SK-N-SH treated with all-trans-retinoic acid at 6 μM for 48 hours (cell line): ENCODE measurements at regions not wholly inside any gene's neighbourhood (a gene's known extent, or its start where the extent isn't known, plus 50 kb on each side); places are given as distances from the start of the nearest gene placed in this dataset.

ENCODE experiments used
- ATAC-seq: fragments of 200-7000 bp; cut with Tn5 transposase; 3 replicates; pipeline ENCODE4 v1.9.1; 2020; ENCODE audit warnings: mild to moderate bottlenecking, moderate library complexity
- ARNTL ChIP-seq: fragments of 450-650 bp; formaldehyde crosslinking; IDR thresholded peaks from 2 replicates; pipeline ENCODE4 v1.5.0; 2020; ENCODE audit warnings: low read depth, mild to moderate bottlenecking, moderate library complexity, borderline replicate concordance
- BACH2 ChIP-seq: fragments of 250-450 bp; sonication (Bioruptor Pico); IDR thresholded peaks from 2 replicates; pipeline ENCODE4 v1.9.0; 2021; ENCODE audit warnings: mild to moderate bottlenecking, borderline replicate concordance
- CSDC2 ChIP-seq: fragments of 250-450 bp; sonication (Bioruptor Pico); IDR thresholded peaks from 2 replicates; pipeline ENCODE4 v1.5.0; 2020; ENCODE audit warnings: mild to moderate bottlenecking, moderate library complexity
- ESRRG ChIP-seq: fragments of 250-450 bp; sonication (Bioruptor Pico); IDR thresholded peaks from 2 replicates; pipeline ENCODE4 v1.6.1; 2021; ENCODE audit warnings: mild to moderate bottlenecking
- GLIS3 ChIP-seq: fragments of 250-450 bp; sonication (Bioruptor Pico); IDR thresholded peaks from 2 replicates; pipeline ENCODE4 v1.5.0; 2020; ENCODE audit warnings: mild to moderate bottlenecking, moderate library complexity
- OSR1 ChIP-seq: fragments of 250-450 bp; sonication (Bioruptor Pico); IDR thresholded peaks from 2 replicates; pipeline ENCODE4 v1.8.0; 2022; ENCODE audit warnings: moderate library complexity, mild to moderate bottlenecking, inconsistent platforms
- PPARA ChIP-seq: fragments of 250-450 bp; sonication (Bioruptor Pico); IDR thresholded peaks from 2 replicates; pipeline ENCODE4 v1.5.0; 2020; ENCODE audit warnings: mild to moderate bottlenecking, borderline replicate concordance
- RARB ChIP-seq: fragments of 250-450 bp; sonication (Bioruptor Pico); IDR thresholded peaks from 2 replicates; pipeline ENCODE4 v1.8.0; 2021; ENCODE audit warnings: mild to moderate bottlenecking, moderate library complexity
- SNAI2 ChIP-seq: fragments of 250-450 bp; sonication (Bioruptor Pico); IDR thresholded peaks from 2 replicates; pipeline ENCODE4 v1.5.0; 2020; ENCODE audit warnings: mild to moderate bottlenecking, moderate library complexity
- TCF4 ChIP-seq: fragments of 250-450 bp; sonication (Bioruptor Pico); IDR thresholded peaks from 2 replicates; pipeline ENCODE4 v1.8.0; 2021; ENCODE audit warnings: mild to moderate bottlenecking, moderate library complexity, borderline replicate concordance
- TOX ChIP-seq: fragments of 250-450 bp; sonication (Bioruptor Pico); IDR thresholded peaks from 2 replicates; pipeline ENCODE4 v1.8.0; 2021; ENCODE audit warnings: mild to moderate bottlenecking, moderate library complexity, borderline replicate concordance
- ZC3H10 ChIP-seq: fragments of 250-450 bp; sonication (Bioruptor Pico); IDR thresholded peaks from 2 replicates; pipeline ENCODE4 v1.5.1; 2021; ENCODE audit warnings: mild to moderate bottlenecking, moderate library complexity
- ZFP3 ChIP-seq: fragments of 250-450 bp; sonication (Bioruptor Pico); IDR thresholded peaks from 2 replicates; pipeline ENCODE4 v1.5.0; 2020; ENCODE audit warnings: mild to moderate bottlenecking, moderate library complexity
- ZFP30 ChIP-seq: fragments of 450-650 bp; formaldehyde crosslinking; IDR thresholded peaks from 2 replicates; pipeline ENCODE4 v1.5.0; 2022; ENCODE audit warnings: mild to moderate bottlenecking, moderate library complexity
- ZNF565 ChIP-seq: fragments of 450-650 bp; formaldehyde crosslinking; conservative IDR thresholded peaks from 2 replicates; pipeline ENCODE4 v1.5.0; 2020; ENCODE audit warnings: low read depth, mild to moderate bottlenecking, moderate library complexity
- ZNF8 ChIP-seq: fragments of 450-650 bp; formaldehyde crosslinking; IDR thresholded peaks from 2 replicates; pipeline ENCODE4 v1.5.0; 2020; ENCODE audit warnings: mild to moderate bottlenecking, moderate library complexity
- TF ChIP-seq, protein P1 (sequence below): fragments of 250-450 bp; sonication (Bioruptor Pico); IDR thresholded peaks from 2 replicates; pipeline ENCODE4 v1.5.1; 2020; ENCODE audit warnings: low read depth, mild to moderate bottlenecking, moderate library complexity
- TF ChIP-seq, protein P2 (sequence below): fragments of 250-450 bp; sonication (Bioruptor Pico); IDR thresholded peaks from 2 replicates; pipeline ENCODE4 v1.8.0; 2021; ENCODE audit warnings: low read depth, mild to moderate bottlenecking, moderate library complexity, borderline replicate concordance
- TF ChIP-seq, protein P3 (sequence below): fragments of 250-450 bp; sonication (Bioruptor Pico); IDR thresholded peaks from 2 replicates; pipeline ENCODE4 v1.5.0; 2020; ENCODE audit warnings: mild to moderate bottlenecking, moderate library complexity
- TF ChIP-seq, protein P4 (sequence below): fragments of 250-450 bp; sonication (Bioruptor Pico); IDR thresholded peaks from 2 replicates; pipeline ENCODE4 v1.8.0; 2020; ENCODE audit warnings: mild to moderate bottlenecking, moderate library complexity, borderline replicate concordance
- TF ChIP-seq, protein P5 (sequence below): fragments of 250-450 bp; sonication (Bioruptor Pico); IDR thresholded peaks from 2 replicates; pipeline ENCODE4 v1.5.1; 2021; ENCODE audit warnings: mild to moderate bottlenecking, moderate library complexity

DNA sequence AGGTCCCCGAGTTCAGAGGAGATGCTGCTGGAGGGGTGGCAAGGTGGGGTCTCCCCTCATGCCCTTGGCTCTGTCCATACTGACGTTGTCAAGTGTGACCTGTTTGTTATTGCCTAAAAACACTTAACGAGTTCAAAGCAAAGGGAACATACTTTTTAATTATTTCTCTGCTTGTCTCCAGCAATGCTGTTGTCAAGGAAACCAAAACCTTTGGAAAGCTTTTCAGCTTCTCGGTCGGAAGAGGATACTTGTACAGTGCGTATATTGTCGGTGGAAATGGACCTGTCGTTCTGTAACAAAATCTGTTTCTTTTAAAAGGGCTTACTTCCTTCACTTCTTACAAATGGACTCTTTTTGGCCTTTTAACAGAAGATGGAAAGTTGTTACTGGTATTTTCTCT lies 73.9 kb downstream of the SLC25A47 start:
- TF ChIP-seq ZFP3 (CRISPR knock-in tag) (no peak), SNAI2 (CRISPR knock-in tag) (no peak), ZNF565 (CRISPR knock-in tag) (no peak), ZC3H10 (CRISPR knock-in tag) (no peak), RARB (no peak), ZFP30 (no peak)
- TF ChIP-seq, protein P1, sequence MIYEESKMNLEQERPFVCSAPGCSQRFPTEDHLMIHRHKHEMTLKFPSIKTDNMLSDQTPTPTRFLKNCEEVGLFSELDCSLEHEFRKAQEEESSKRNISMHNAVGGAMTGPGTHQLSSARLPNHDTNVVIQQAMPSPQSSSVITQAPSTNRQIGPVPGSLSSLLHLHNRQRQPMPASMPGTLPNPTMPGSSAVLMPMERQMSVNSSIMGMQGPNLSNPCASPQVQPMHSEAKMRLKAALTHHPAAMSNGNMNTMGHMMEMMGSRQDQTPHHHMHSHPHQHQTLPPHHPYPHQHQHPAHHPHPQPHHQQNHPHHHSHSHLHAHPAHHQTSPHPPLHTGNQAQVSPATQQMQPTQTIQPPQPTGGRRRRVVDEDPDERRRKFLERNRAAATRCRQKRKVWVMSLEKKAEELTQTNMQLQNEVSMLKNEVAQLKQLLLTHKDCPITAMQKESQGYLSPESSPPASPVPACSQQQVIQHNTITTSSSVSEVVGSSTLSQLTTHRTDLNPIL (CRISPR knock-in tag): no peak
- TF ChIP-seq, protein P2, sequence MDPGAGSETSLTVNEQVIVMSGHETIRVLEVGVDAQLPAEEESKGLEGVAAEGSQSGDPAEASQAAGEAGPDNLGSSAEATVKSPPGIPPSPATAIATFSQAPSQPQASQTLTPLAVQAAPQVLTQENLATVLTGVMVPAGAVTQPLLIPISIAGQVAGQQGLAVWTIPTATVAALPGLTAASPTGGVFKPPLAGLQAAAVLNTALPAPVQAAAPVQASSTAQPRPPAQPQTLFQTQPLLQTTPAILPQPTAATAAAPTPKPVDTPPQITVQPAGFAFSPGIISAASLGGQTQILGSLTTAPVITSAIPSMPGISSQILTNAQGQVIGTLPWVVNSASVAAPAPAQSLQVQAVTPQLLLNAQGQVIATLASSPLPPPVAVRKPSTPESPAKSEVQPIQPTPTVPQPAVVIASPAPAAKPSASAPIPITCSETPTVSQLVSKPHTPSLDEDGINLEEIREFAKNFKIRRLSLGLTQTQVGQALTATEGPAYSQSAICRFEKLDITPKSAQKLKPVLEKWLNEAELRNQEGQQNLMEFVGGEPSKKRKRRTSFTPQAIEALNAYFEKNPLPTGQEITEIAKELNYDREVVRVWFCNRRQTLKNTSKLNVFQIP (CRISPR knock-in tag): no peak
- TF ChIP-seq, protein P3, sequence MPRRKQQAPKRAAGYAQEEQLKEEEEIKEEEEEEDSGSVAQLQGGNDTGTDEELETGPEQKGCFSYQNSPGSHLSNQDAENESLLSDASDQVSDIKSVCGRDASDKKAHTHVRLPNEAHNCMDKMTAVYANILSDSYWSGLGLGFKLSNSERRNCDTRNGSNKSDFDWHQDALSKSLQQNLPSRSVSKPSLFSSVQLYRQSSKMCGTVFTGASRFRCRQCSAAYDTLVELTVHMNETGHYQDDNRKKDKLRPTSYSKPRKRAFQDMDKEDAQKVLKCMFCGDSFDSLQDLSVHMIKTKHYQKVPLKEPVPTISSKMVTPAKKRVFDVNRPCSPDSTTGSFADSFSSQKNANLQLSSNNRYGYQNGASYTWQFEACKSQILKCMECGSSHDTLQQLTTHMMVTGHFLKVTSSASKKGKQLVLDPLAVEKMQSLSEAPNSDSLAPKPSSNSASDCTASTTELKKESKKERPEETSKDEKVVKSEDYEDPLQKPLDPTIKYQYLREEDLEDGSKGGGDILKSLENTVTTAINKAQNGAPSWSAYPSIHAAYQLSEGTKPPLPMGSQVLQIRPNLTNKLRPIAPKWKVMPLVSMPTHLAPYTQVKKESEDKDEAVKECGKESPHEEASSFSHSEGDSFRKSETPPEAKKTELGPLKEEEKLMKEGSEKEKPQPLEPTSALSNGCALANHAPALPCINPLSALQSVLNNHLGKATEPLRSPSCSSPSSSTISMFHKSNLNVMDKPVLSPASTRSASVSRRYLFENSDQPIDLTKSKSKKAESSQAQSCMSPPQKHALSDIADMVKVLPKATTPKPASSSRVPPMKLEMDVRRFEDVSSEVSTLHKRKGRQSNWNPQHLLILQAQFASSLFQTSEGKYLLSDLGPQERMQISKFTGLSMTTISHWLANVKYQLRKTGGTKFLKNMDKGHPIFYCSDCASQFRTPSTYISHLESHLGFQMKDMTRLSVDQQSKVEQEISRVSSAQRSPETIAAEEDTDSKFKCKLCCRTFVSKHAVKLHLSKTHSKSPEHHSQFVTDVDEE: no peak
- TF ChIP-seq, protein P4, sequence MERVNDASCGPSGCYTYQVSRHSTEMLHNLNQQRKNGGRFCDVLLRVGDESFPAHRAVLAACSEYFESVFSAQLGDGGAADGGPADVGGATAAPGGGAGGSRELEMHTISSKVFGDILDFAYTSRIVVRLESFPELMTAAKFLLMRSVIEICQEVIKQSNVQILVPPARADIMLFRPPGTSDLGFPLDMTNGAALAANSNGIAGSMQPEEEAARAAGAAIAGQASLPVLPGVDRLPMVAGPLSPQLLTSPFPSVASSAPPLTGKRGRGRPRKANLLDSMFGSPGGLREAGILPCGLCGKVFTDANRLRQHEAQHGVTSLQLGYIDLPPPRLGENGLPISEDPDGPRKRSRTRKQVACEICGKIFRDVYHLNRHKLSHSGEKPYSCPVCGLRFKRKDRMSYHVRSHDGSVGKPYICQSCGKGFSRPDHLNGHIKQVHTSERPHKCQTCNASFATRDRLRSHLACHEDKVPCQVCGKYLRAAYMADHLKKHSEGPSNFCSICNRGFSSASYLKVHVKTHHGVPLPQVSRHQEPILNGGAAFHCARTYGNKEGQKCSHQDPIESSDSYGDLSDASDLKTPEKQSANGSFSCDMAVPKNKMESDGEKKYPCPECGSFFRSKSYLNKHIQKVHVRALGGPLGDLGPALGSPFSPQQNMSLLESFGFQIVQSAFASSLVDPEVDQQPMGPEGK (CRISPR knock-in tag): no peak
- no peak for ATAC-seq

DNA sequence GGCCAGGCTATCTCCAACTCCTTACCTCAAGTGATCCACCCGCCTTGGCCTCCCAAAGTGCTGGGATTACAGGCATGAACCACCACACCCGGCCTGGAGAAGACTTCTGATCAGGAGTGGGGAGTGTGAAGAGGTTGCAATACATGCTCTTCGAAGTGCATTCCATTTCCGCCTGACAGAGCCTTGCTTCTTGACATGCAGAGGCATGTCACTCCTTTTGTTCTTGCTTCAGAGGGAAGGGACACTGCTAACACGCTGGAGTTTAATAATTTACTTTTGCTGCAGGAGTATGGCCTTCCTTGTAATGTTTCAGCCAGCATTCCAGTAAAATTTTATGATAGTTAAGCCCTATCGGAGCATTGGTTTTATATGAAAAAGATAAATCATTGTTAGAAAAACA lies 74.9 kb downstream of the SLC25A47 start:
- ATAC-seq: no peak
- no peak for TF ChIP-seq OSR1 (CRISPR knock-in tag)
- no peak for TF ChIP-seq TCF4 (CRISPR knock-in tag)
- no peak for TF ChIP-seq ESRRG (CRISPR knock-in tag)
- no peak for TF ChIP-seq TOX
- no peak for TF ChIP-seq SNAI2 (CRISPR knock-in tag)
- TF ChIP-seq, protein P2 (CRISPR knock-in tag): no peak
- no peak for TF ChIP-seq ZFP30
- no peak for TF ChIP-seq ZNF8 (CRISPR knock-in tag)
- TF ChIP-seq PPARA (CRISPR knock-in tag): no peak
- TF ChIP-seq ZFP3 (CRISPR knock-in tag): no peak
- no peak for TF ChIP-seq BACH2 (CRISPR knock-in tag)
- no peak for TF ChIP-seq ZNF565 (CRISPR knock-in tag)
- no peak for TF ChIP-seq CSDC2
- TF ChIP-seq RARB: no peak
- TF ChIP-seq, protein P4 (CRISPR knock-in tag): no peak
- TF ChIP-seq ARNTL (CRISPR knock-in tag): no peak
- TF ChIP-seq, protein P3: no peak
- TF ChIP-seq, protein P1 (CRISPR knock-in tag): no peak
- TF ChIP-seq, protein P5, sequence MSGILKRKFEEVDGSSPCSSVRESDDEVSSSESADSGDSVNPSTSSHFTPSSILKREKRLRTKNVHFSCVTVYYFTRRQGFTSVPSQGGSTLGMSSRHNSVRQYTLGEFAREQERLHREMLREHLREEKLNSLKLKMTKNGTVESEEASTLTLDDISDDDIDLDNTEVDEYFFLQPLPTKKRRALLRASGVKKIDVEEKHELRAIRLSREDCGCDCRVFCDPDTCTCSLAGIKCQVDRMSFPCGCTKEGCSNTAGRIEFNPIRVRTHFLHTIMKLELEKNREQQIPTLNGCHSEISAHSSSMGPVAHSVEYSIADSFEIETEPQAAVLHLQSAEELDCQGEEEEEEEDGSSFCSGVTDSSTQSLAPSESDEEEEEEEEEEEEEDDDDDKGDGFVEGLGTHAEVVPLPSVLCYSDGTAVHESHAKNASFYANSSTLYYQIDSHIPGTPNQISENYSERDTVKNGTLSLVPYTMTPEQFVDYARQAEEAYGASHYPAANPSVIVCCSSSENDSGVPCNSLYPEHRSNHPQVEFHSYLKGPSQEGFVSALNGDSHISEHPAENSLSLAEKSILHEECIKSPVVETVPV (CRISPR knock-in tag): no peak
- no peak for TF ChIP-seq GLIS3 (CRISPR knock-in tag)
